Activated B cell treated with CpG ODN at 0.5 μM for 24 hours (primary cell): ENCODE measurements at regions not wholly inside any gene's neighbourhood (a gene's known extent, or its start where the extent isn't known, plus 50 kb on each side); places are given as distances from the start of the nearest gene placed in this dataset.

Experiments
- ATAC-seq: fragments of 200-7000 bp; cut with Tn5 transposase; one replicate; pipeline ENCODE4 v1.10.0; 2021; ENCODE audit warnings: low read depth, mild to moderate bottlenecking, moderate library complexity
- CTCF ChIA-PET: fragments of 350-600 bp; sonication (Branson Sonifier 250); formaldehyde crosslinking; loops from one replicate; lab custom pipeline; 2021; ENCODE audit warnings: antibody characterized with exemption; lab: Charles Lee
- POLR2A ChIA-PET: fragments of 350-600 bp; sonication (Branson Sonifier 250); formaldehyde crosslinking; loops from one replicate; lab custom pipeline; 2021; ENCODE audit warnings: antibody characterized with exemption; lab: Charles Lee
- DNase-seq: peaks from one replicate; pipeline ENCODE4 v3.0.0; 2022
- H3K27ac Mint-ChIP-seq: one replicate; pipeline ENCODE4 v1.8.0; 2020; ENCODE audit warnings: mixed read lengths
- H3K27me3 Mint-ChIP-seq: one replicate; pipeline ENCODE4 v1.8.0; 2021; ENCODE audit warnings: mixed read lengths
- H3K36me3 Mint-ChIP-seq: one replicate; pipeline ENCODE4 v1.8.0; 2021; ENCODE audit warnings: low read depth, mixed read lengths
- H3K4me1 Mint-ChIP-seq: one replicate; pipeline ENCODE4 v1.8.0; 2021; ENCODE audit warnings: mixed read lengths
- H3K4me3 Mint-ChIP-seq: one replicate; pipeline ENCODE4 v1.8.0; 2020; ENCODE audit warnings: mild to moderate bottlenecking, mixed read lengths
- H3K9me3 Mint-ChIP-seq: one replicate; pipeline ENCODE4 v1.8.0; 2020; ENCODE audit warnings: mixed read lengths
- intact Hi-C: fragments of 100-400 bp; cut with micrococcal nuclease; formaldehyde crosslinking; loops from one replicate; pipeline ENCODE4 v1.15.1; 2024
- TF ChIP-seq, protein P1 (sequence below): fragments of 200-600 bp; IDR thresholded peaks from one replicate; pipeline ENCODE4 v1.8.0; 2022; ENCODE audit warnings: antibody characterized with exemption, mild to moderate bottlenecking

DNA sequence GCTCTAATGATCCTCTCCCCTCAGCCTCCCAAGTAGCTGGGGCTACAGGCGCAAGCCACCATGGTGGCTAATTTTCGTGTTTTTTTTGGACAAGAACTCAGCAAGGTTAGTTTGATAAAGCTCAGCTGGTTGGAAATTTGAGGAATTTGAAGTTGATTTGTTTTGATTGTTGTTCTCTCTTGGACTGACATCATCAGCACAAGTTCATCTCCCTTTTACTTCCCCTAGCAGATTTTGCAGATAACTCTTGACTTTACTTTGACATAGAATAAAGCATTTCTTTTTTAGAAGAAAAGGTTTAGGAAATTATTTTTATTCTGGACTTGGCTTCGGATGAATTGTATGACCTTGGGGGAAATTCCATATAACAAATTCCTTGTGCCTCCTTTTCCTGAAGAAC is 74.9 kb upstream of the DLX2 start:
- ATAC-seq (no peak), DNase-seq (no peak)
- POLR2A ChIA-PET = no interaction called here
- no peak overlapping the region for H3K4me3 Mint-ChIP-seq
- CTCF ChIA-PET = no interaction called here
- TF ChIP-seq, protein P1, sequence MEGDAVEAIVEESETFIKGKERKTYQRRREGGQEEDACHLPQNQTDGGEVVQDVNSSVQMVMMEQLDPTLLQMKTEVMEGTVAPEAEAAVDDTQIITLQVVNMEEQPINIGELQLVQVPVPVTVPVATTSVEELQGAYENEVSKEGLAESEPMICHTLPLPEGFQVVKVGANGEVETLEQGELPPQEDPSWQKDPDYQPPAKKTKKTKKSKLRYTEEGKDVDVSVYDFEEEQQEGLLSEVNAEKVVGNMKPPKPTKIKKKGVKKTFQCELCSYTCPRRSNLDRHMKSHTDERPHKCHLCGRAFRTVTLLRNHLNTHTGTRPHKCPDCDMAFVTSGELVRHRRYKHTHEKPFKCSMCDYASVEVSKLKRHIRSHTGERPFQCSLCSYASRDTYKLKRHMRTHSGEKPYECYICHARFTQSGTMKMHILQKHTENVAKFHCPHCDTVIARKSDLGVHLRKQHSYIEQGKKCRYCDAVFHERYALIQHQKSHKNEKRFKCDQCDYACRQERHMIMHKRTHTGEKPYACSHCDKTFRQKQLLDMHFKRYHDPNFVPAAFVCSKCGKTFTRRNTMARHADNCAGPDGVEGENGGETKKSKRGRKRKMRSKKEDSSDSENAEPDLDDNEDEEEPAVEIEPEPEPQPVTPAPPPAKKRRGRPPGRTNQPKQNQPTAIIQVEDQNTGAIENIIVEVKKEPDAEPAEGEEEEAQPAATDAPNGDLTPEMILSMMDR = no peak
- H3K27ac Mint-ChIP-seq = no peak overlapping the region
- H3K9me3 Mint-ChIP-seq = peaks cover 8% of the 10 kb centered on the region
- H3K4me1 Mint-ChIP-seq = peaks cover 4% of the 10 kb centered on the region
- no peaks in the 10 kb centered on the region for H3K36me3 Mint-ChIP-seq
- intact Hi-C loops = no loop called here
- peaks cover 21% of the 10 kb centered on the region for H3K27me3 Mint-ChIP-seq

DNA sequence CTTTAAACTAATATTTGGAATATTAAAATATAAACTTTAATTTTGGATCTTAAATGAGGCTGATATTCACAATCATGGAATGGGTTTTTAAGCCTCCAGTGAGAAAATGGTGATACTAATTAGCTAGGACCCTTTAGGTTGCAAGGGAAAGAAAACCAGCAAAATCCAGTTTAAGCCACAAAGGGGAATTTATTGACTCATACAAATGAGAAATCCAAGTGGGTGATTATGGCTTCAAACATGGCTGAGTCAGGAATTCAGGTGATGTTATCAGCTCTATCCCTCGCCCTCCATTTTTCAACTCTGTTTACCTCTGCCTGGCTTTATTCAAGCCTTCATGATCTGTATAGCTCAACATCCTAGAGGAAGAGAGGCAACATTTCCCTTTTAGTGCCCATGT is 75.3 kb upstream of the DLX2 start:
- H3K9me3 Mint-ChIP-seq = peaks cover 8% of the 10 kb centered on the region
- H3K27me3 Mint-ChIP-seq = peaks cover 21% of the 10 kb centered on the region
- H3K27ac Mint-ChIP-seq = no peak overlapping the region
- no peak overlapping the region for H3K4me3 Mint-ChIP-seq
- POLR2A ChIA-PET = no interaction called here
- CTCF ChIA-PET = no interaction called here
- no peak for ATAC-seq
- H3K4me1 Mint-ChIP-seq = peaks cover 4% of the 10 kb centered on the region
- TF ChIP-seq, protein P1 = no peak
- intact Hi-C loops = no loop called here
- H3K36me3 Mint-ChIP-seq = no peaks in the 10 kb centered on the region
- no peak for DNase-seq

DNA sequence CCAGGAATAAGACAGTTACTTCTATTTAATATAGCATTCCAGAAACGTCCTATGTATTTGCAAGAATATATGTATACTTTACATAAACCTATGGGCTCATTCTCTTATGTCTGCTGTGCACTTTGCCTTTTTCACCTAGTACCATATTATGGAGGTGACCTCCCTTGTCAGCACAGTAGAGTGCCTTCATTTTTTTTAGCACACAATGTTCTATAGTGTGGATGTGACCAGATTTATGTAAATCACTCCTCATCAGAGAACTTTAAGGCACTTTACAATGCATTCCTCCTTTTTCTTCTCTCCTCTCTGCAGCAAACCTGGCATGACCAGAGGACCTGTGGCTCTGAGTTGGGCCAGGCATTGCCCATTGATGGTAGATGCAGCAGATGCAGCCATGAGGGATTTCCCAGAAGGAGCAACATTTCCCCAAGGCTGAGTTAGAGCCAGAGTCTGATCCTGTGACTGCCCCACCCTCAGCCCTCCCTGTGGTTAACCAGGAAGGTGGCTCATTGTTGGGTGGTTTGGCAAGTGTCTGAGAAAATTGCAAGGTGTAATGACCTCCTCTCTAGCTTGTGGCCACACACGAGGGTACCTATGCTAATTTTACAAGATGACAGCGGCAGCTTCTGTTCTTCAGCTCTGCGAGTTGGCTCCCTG is 76.5 kb upstream of the DLX2 start:
- Mint-ChIP-seq H3K4me3 (no peak overlapping the region), H3K36me3 (no peaks in the 10 kb centered on the region), H3K27ac (no peak overlapping the region), H3K27me3 (peaks cover 13% of the 10 kb centered on the region), H3K9me3 (peaks cover 8% of the 10 kb centered on the region), H3K4me1 (no peaks in the 10 kb centered on the region)
- CTCF ChIA-PET = no interaction called here
- no peak for ATAC-seq
- TF ChIP-seq, protein P1 = no peak
- intact Hi-C loops = no loop called here
- POLR2A ChIA-PET = no interaction called here
- no peak for DNase-seq

DNA sequence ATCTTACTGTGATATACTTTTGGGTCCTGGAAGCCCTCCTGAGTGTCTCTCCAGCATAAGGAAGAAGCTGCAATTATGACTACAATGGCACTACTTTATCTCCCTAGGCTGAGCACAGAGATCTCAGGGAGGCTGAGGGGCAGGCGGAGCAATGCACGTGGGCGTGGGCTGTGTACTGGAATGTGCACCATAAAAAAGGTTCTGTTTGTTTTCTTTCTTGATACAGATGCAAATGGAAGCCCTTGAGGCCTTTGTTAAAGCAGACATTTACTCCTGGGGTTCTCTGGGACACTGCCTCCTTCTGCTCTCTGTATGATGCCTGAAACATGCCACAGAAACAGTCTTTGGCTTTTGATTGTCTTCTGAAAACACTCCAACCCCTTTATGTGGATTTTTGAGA is 79.1 kb upstream of the DLX2 start:
- Mint-ChIP-seq H3K27me3 (peaks cover 10% of the 10 kb centered on the region), H3K9me3 (peaks cover 9% of the 10 kb centered on the region), H3K4me1 (no peaks in the 10 kb centered on the region), H3K27ac (no peak overlapping the region), H3K36me3 (no peaks in the 10 kb centered on the region), H3K4me3 (no peak overlapping the region)
- TF ChIP-seq, protein P1 = no peak
- POLR2A ChIA-PET = no interaction called here
- intact Hi-C loops = no loop called here
- ATAC-seq = no peak
- DNase-seq = no peak
- CTCF ChIA-PET = no interaction called here

DNA sequence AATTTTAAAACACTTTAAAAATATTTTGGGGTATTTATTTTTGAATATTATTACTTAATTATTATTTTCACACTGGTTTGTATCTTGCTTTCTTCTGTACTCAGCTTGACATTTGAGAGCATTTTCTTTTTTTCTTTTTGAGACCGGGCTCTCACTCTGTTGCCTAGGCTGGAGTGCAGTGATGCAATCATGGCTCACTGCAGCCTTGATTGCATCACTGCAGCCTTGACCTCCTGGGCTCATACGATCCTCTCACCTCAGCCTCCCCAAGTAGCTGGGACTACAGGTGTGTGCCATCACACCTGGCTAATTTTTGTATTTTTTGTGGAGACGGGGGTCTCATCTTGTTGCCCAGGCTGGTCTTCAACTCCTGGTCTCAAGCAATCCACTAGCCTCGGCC is 79.9 kb upstream of the DLX2 start:
- H3K9me3 Mint-ChIP-seq = peaks cover 9% of the 10 kb centered on the region
- no peak overlapping the region for H3K4me3 Mint-ChIP-seq
- H3K4me1 Mint-ChIP-seq = no peaks in the 10 kb centered on the region
- TF ChIP-seq, protein P1 = no peak
- CTCF ChIA-PET = no interaction called here
- intact Hi-C loops = no loop called here
- no peak overlapping the region for H3K27ac Mint-ChIP-seq
- H3K27me3 Mint-ChIP-seq = peaks cover 8% of the 10 kb centered on the region
- ATAC-seq = no peak
- H3K36me3 Mint-ChIP-seq = no peaks in the 10 kb centered on the region
- POLR2A ChIA-PET = no interaction called here
- DNase-seq = no peak
